ENCODE measurements at regions not wholly inside any gene's neighbourhood (a gene's known extent, or its start where the extent isn't known, plus 50 kb on each side); places are given as distances from the start of the nearest gene placed in this dataset.

- no peak for FAIRE-seq
Measured at GRCh38 chr19:30172613-30173242, 199.5 kb upstream of the ZNF536 start.

- no peak for FAIRE-seq
Measured at GRCh38 chr19:30173593-30174356, 198.4 kb upstream of the ZNF536 start.

- FAIRE-seq: no peak
Measured at GRCh38 chr19:30174357-30174645, 197.9 kb upstream of the ZNF536 start.

GRCh38 chr19:30174791-30175190, 197.4 kb upstream of the ZNF536 start:
- no peak for FAIRE-seq

- FAIRE-seq: no peak
Measured at GRCh38 chr19:30175987-30176386, 196.2 kb upstream of the ZNF536 start.

GRCh38 chr19:30178721-30179402, 193.3 kb upstream of the ZNF536 start:
- no peak for FAIRE-seq

- no peak for FAIRE-seq
Measured at GRCh38 chr19:30180691-30181090, 191.5 kb upstream of the ZNF536 start.

- no peak for FAIRE-seq
Measured at GRCh38 chr19:30183807-30184490, 188.2 kb upstream of the ZNF536 start.

- FAIRE-seq: no peak
Measured at GRCh38 chr19:30202060-30202600, 170.1 kb upstream of the ZNF536 start.

- FAIRE-seq: no peak
Measured at GRCh38 chr19:30204721-30205120, 167.5 kb upstream of the ZNF536 start.

- no peak for FAIRE-seq
Measured at GRCh38 chr19:30206187-30206586, 166.0 kb upstream of the ZNF536 start.

GRCh38 chr19:30207357-30207756, 164.8 kb upstream of the ZNF536 start:
- no peak for FAIRE-seq

GRCh38 chr19:30208436-30209060, 163.6 kb upstream of the ZNF536 start:
- FAIRE-seq: no peak

GRCh38 chr19:30209617-30210600, 162.3 kb upstream of the ZNF536 start:
- FAIRE-seq: no peak

GRCh38 chr19:30212574-30212973, 159.6 kb upstream of the ZNF536 start:
- no peak for FAIRE-seq

GRCh38 chr19:30214651-30215051, 157.5 kb upstream of the ZNF536 start:
- no peak for FAIRE-seq

- FAIRE-seq: no peak
Measured at GRCh38 chr19:30215248-30215647, 156.9 kb upstream of the ZNF536 start.

GRCh38 chr19:30216453-30216852, 155.7 kb upstream of the ZNF536 start:
- FAIRE-seq: no peak

- FAIRE-seq: no peak
Measured at GRCh38 chr19:30217461-30217860, 154.7 kb upstream of the ZNF536 start.

GRCh38 chr19:30219702-30220101, 152.5 kb upstream of the ZNF536 start:
- no peak for FAIRE-seq

- FAIRE-seq: no peak
Measured at GRCh38 chr19:30221176-30221575, 151.0 kb upstream of the ZNF536 start.

- FAIRE-seq: no peak
Measured at GRCh38 chr19:30222428-30222873, 149.7 kb upstream of the ZNF536 start.

Data from A204.1 (cell line).